IgD-negative memory B cell (primary cell): ENCODE measurements at regions not wholly inside any gene's neighbourhood (a gene's known extent, or its start where the extent isn't known, plus 50 kb on each side); places are given as distances from the start of the nearest gene placed in this dataset.

ENCODE experiments used
- H3K27ac Mint-ChIP-seq, 3 donors: one replicate each; pipeline ENCODE4 v1.8.0; 2020 to 2022; ENCODE audit warnings: mild to moderate bottlenecking in 3 of 3, mixed read lengths in 3 of 3, moderate library complexity in 1 of 3
- H3K27me3 Mint-ChIP-seq: one replicate; pipeline ENCODE4 v1.8.0; 2021; ENCODE audit warnings: mixed read lengths
- H3K36me3 Mint-ChIP-seq: one replicate; pipeline ENCODE4 v1.8.0; 2020; ENCODE audit warnings: mild to moderate bottlenecking, mixed read lengths
- H3K4me1 Mint-ChIP-seq, 3 donors: one replicate each; pipeline ENCODE4 v1.8.0; 2020 to 2022; ENCODE audit warnings: mixed read lengths in 3 of 3, mild to moderate bottlenecking in 1 of 3
- H3K4me3 Mint-ChIP-seq, 4 donors: one replicate each; pipeline ENCODE4 v1.8.0; 2020 to 2022; ENCODE audit warnings: mild to moderate bottlenecking in 4 of 4, mixed read lengths in 4 of 4, moderate library complexity in 3 of 4
- H3K9me3 Mint-ChIP-seq, 3 donors: one replicate each; pipeline ENCODE4 v1.8.0; 2020 to 2021; ENCODE audit warnings: mixed read lengths in 3 of 3, mild to moderate bottlenecking in 1 of 3

- Mint-ChIP-seq H3K4me1 (no peaks in the 10 kb centered on the region), H3K36me3 (peaks cover 2% of the 10 kb centered on the region), H3K27ac (no peak overlapping the region), H3K9me3 (peaks cover 0 to 2% (median 0%) of the 10 kb centered on the region in 3 donors), H3K27me3 (peaks cover 19% of the 10 kb centered on the region), H3K4me3 (no peak overlapping the region)
Observed at GRCh38 chr5:114053372-114053771, 308.5 kb upstream of the KCNN2 start.

GRCh38 chr5:114054594-114054993, 307.3 kb upstream of the KCNN2 start:
- Mint-ChIP-seq H3K36me3 (peaks cover 5% of the 10 kb centered on the region), H3K9me3 (no peaks in the 10 kb centered on the region), H3K4me1 (no peaks in the 10 kb centered on the region), H3K27ac (no peak overlapping the region), H3K27me3 (peaks cover 19% of the 10 kb centered on the region), H3K4me3 (no peak overlapping the region)

- Mint-ChIP-seq H3K27me3 (peaks cover 19% of the 10 kb centered on the region), H3K4me3 (no peak overlapping the region), H3K9me3 (no peaks in the 10 kb centered on the region), H3K4me1 (no peaks in the 10 kb centered on the region), H3K36me3 (peaks cover 5% of the 10 kb centered on the region), H3K27ac (no peak overlapping the region)
Observed at GRCh38 chr5:114055318-114056184, 306.3 kb upstream of the KCNN2 start.

GRCh38 chr5:114056185-114056538, 305.7 kb upstream of the KCNN2 start:
- no peak overlapping the region for H3K27ac Mint-ChIP-seq
- H3K4me3 Mint-ChIP-seq: no peak overlapping the region
- no peaks in the 10 kb centered on the region for H3K4me1 Mint-ChIP-seq
- peaks cover 5% of the 10 kb centered on the region for H3K36me3 Mint-ChIP-seq
- H3K27me3 Mint-ChIP-seq: peaks cover 19% of the 10 kb centered on the region
- no peaks in the 10 kb centered on the region for H3K9me3 Mint-ChIP-seq

- no peaks in the 10 kb centered on the region for H3K9me3 Mint-ChIP-seq
- no peak overlapping the region for H3K27ac Mint-ChIP-seq
- H3K4me1 Mint-ChIP-seq: no peaks in the 10 kb centered on the region
- peaks cover 5% of the 10 kb centered on the region for H3K27me3 Mint-ChIP-seq
- H3K4me3 Mint-ChIP-seq: no peak overlapping the region
- peaks cover 5% of the 10 kb centered on the region for H3K36me3 Mint-ChIP-seq
Observed at GRCh38 chr5:114060866-114061265, 301.0 kb upstream of the KCNN2 start.

GRCh38 chr5:114062932-114063867, 298.7 kb upstream of the KCNN2 start:
- H3K36me3 Mint-ChIP-seq: peaks cover 3% of the 10 kb centered on the region
- peaks cover 0 to 3% (median 0%) of the 10 kb centered on the region in 3 donors for H3K9me3 Mint-ChIP-seq
- no peaks in the 10 kb centered on the region for H3K27me3 Mint-ChIP-seq
- H3K4me3 Mint-ChIP-seq: no peak overlapping the region
- H3K4me1 Mint-ChIP-seq: no peaks in the 10 kb centered on the region
- H3K27ac Mint-ChIP-seq: no peak overlapping the region

- peaks cover 0 to 5% (median 3%) of the 10 kb centered on the region in 3 donors for H3K9me3 Mint-ChIP-seq
- no peak overlapping the region for H3K27ac Mint-ChIP-seq
- H3K4me1 Mint-ChIP-seq: no peaks in the 10 kb centered on the region
- H3K4me3 Mint-ChIP-seq: no peak overlapping the region
- no peaks in the 10 kb centered on the region for H3K27me3 Mint-ChIP-seq
- no peaks in the 10 kb centered on the region for H3K36me3 Mint-ChIP-seq
Observed at GRCh38 chr5:114065912-114066311, 296.0 kb upstream of the KCNN2 start.

GRCh38 chr5:114070093-114070722, 291.7 kb upstream of the KCNN2 start:
- no peaks in the 10 kb centered on the region for H3K27me3 Mint-ChIP-seq
- H3K4me3 Mint-ChIP-seq: no peak overlapping the region
- H3K36me3 Mint-ChIP-seq: no peaks in the 10 kb centered on the region
- no peak overlapping the region for H3K27ac Mint-ChIP-seq
- H3K9me3 Mint-ChIP-seq: peaks cover 0 to 5% (median 3%) of the 10 kb centered on the region in 3 donors
- no peaks in the 10 kb centered on the region for H3K4me1 Mint-ChIP-seq

- Mint-ChIP-seq H3K27ac (no peak overlapping the region), H3K36me3 (peaks cover 2% of the 10 kb centered on the region), H3K27me3 (no peaks in the 10 kb centered on the region), H3K4me1 (no peaks in the 10 kb centered on the region), H3K4me3 (no peak overlapping the region), H3K9me3 (peaks cover 4 to 10% (median 9%) of the 10 kb centered on the region in 3 donors)
Observed at GRCh38 chr5:114089259-114089658, 272.6 kb upstream of the KCNN2 start.

- Mint-ChIP-seq H3K36me3 (no peaks in the 10 kb centered on the region), H3K27me3 (no peaks in the 10 kb centered on the region), H3K9me3 (peaks cover 4 to 8% (median 8%) of the 10 kb centered on the region in 3 donors), H3K27ac (no peak overlapping the region), H3K4me3 (no peak overlapping the region), H3K4me1 (no peaks in the 10 kb centered on the region)
Observed at GRCh38 chr5:114097570-114097969, 264.3 kb upstream of the KCNN2 start.

- H3K4me1 Mint-ChIP-seq: peaks cover 0 to under 1% (median 0%) of the 10 kb centered on the region in 3 donors
- no peak overlapping the region for H3K27ac Mint-ChIP-seq
- no peaks in the 10 kb centered on the region for H3K27me3 Mint-ChIP-seq
- H3K4me3 Mint-ChIP-seq: no peak overlapping the region
- H3K36me3 Mint-ChIP-seq: no peaks in the 10 kb centered on the region
- peaks cover 0 to 4% (median 2%) of the 10 kb centered on the region in 3 donors for H3K9me3 Mint-ChIP-seq
Observed at GRCh38 chr5:114099161-114099560, 262.7 kb upstream of the KCNN2 start.

- Mint-ChIP-seq H3K4me1 (peaks cover 0 to 2% (median 0%) of the 10 kb centered on the region in 3 donors), H3K36me3 (no peaks in the 10 kb centered on the region), H3K27me3 (peaks cover 2% of the 10 kb centered on the region), H3K4me3 (no peak overlapping the region), H3K9me3 (peaks cover 0 to 2% (median 1%) of the 10 kb centered on the region in 3 donors), H3K27ac (no peak overlapping the region)
Observed at GRCh38 chr5:114101153-114101552, 260.7 kb upstream of the KCNN2 start.

GRCh38 chr5:114113604-114114003, 248.3 kb upstream of the KCNN2 start:
- H3K27me3 Mint-ChIP-seq: no peaks in the 10 kb centered on the region
- H3K4me3 Mint-ChIP-seq: no peak overlapping the region
- peaks cover 0 to 6% (median 4%) of the 10 kb centered on the region in 3 donors for H3K9me3 Mint-ChIP-seq
- H3K4me1 Mint-ChIP-seq: no peaks in the 10 kb centered on the region
- H3K27ac Mint-ChIP-seq: no peak overlapping the region
- no peaks in the 10 kb centered on the region for H3K36me3 Mint-ChIP-seq

- Mint-ChIP-seq H3K36me3 (no peaks in the 10 kb centered on the region), H3K27me3 (no peaks in the 10 kb centered on the region), H3K4me1 (no peaks in the 10 kb centered on the region), H3K4me3 (no peak overlapping the region), H3K27ac (no peak overlapping the region), H3K9me3 (no peaks in the 10 kb centered on the region)
Observed at GRCh38 chr5:114116981-114117380, 244.9 kb upstream of the KCNN2 start.

- Mint-ChIP-seq H3K9me3 (no peaks in the 10 kb centered on the region), H3K27ac (no peak overlapping the region), H3K36me3 (no peaks in the 10 kb centered on the region), H3K27me3 (no peaks in the 10 kb centered on the region), H3K4me1 (no peaks in the 10 kb centered on the region), H3K4me3 (no peak overlapping the region)
Observed at GRCh38 chr5:114118511-114118910, 243.4 kb upstream of the KCNN2 start.
